ENCODE measurements at regions not wholly inside any gene's neighbourhood (a gene's known extent, or its start where the extent isn't known, plus 50 kb on each side); places are given as distances from the start of the nearest gene placed in this dataset.

GRCh38 chr13:67374391-67374790 lies 144.3 kb upstream of the PCDH9 start:
- CTCF ChIA-PET: no interaction called here
- TF ChIP-seq CTCF (IDR thresholded peaks at IDR 0.05): no peak
- no peaks in the 10 kb centered on the region for H3K27me3 Mint-ChIP-seq
- intact Hi-C loops (cut with micrococcal nuclease): no loop called here
- H3K4me1 Mint-ChIP-seq: no peaks in the 10 kb centered on the region
- ATAC-seq (ENCODE audit: low read depth): no peak
- no peak overlapping the region for H3K4me3 Mint-ChIP-seq
- no peak for DNase-seq
- no peaks in the 10 kb centered on the region for H3K36me3 Mint-ChIP-seq (ENCODE audit: low read depth)
- no peaks in the 10 kb centered on the region for H3K9me3 Mint-ChIP-seq
- H3K27ac Mint-ChIP-seq: no peak overlapping the region
- POLR2A ChIA-PET: no interaction called here

GRCh38 chr13:67372868-67373464 lies 142.8 kb upstream of the PCDH9 start:
- DNase-seq (no peak), ATAC-seq (ENCODE audit: low read depth) (no peak)
- no peaks in the 10 kb centered on the region for H3K27me3 Mint-ChIP-seq
- no peaks in the 10 kb centered on the region for H3K4me1 Mint-ChIP-seq
- H3K36me3 Mint-ChIP-seq (ENCODE audit: low read depth): no peaks in the 10 kb centered on the region
- no peaks in the 10 kb centered on the region for H3K9me3 Mint-ChIP-seq
- no peak for TF ChIP-seq CTCF (IDR thresholded peaks at IDR 0.05)
- ChIA-PET CTCF (no interaction called here), POLR2A (no interaction called here)
- no peak overlapping the region for H3K4me3 Mint-ChIP-seq
- no peak overlapping the region for H3K27ac Mint-ChIP-seq
- intact Hi-C loops (cut with micrococcal nuclease): no loop called here

- no peak for TF ChIP-seq CTCF (IDR thresholded peaks at IDR 0.05)
- no peaks in the 10 kb centered on the region for H3K4me1 Mint-ChIP-seq
- ATAC-seq (ENCODE audit: low read depth) (no peak), DNase-seq (no peak)
- intact Hi-C loops (cut with micrococcal nuclease): no loop called here
- no peaks in the 10 kb centered on the region for H3K27me3 Mint-ChIP-seq
- no peak overlapping the region for H3K4me3 Mint-ChIP-seq
- CTCF ChIA-PET: no interaction called here
- no peak overlapping the region for H3K27ac Mint-ChIP-seq
- H3K9me3 Mint-ChIP-seq: no peaks in the 10 kb centered on the region
- POLR2A ChIA-PET: no interaction called here
- H3K36me3 Mint-ChIP-seq (ENCODE audit: low read depth): no peaks in the 10 kb centered on the region
These were observed 139.9 kb upstream of the PCDH9 start for GRCh38 chr13:67369895-67370660.

GRCh38 chr13:67367399-67367798 lies 137.3 kb upstream of the PCDH9 start:
- no peaks in the 10 kb centered on the region for H3K27me3 Mint-ChIP-seq
- no peaks in the 10 kb centered on the region for H3K4me1 Mint-ChIP-seq

GRCh38 chr13:67366533-67366932 lies 136.4 kb upstream of the PCDH9 start:
- DNase-seq: no peak
- H3K9me3 Mint-ChIP-seq: no peaks in the 10 kb centered on the region
- ChIA-PET POLR2A (no interaction called here), CTCF (no interaction called here)
- no peak for ATAC-seq (ENCODE audit: low read depth)
- intact Hi-C loops (cut with micrococcal nuclease): no loop called here
- no peaks in the 10 kb centered on the region for H3K36me3 Mint-ChIP-seq (ENCODE audit: low read depth)
- H3K4me1 Mint-ChIP-seq: no peaks in the 10 kb centered on the region
- H3K4me3 Mint-ChIP-seq: no peak overlapping the region
- TF ChIP-seq CTCF (IDR thresholded peaks at IDR 0.05): no peak
- no peaks in the 10 kb centered on the region for H3K27me3 Mint-ChIP-seq
- no peak overlapping the region for H3K27ac Mint-ChIP-seq

More at GRCh38 chr13:67367399-67367798, 137.3 kb upstream of the PCDH9 start:
- H3K4me3 Mint-ChIP-seq: no peak overlapping the region
- TF ChIP-seq CTCF (IDR thresholded peaks at IDR 0.05): no peak
- H3K27ac Mint-ChIP-seq: no peak overlapping the region
- ChIA-PET CTCF (no interaction called here), POLR2A (no interaction called here)
- no peaks in the 10 kb centered on the region for H3K36me3 Mint-ChIP-seq (ENCODE audit: low read depth)
- no peaks in the 10 kb centered on the region for H3K9me3 Mint-ChIP-seq
- intact Hi-C loops (cut with micrococcal nuclease): no loop called here
- no peak for DNase-seq
- ATAC-seq (ENCODE audit: low read depth): no peak

Measured in activated B cell treated with CpG ODN at 0.5 μM for 24 hours (primary cell).